Glutamatergic neuron (in vitro differentiated cells): ENCODE measurements at regions not wholly inside any gene's neighbourhood (a gene's known extent, or its start where the extent isn't known, plus 50 kb on each side); places are given as distances from the start of the nearest gene placed in this dataset.

Experiments used
- DNase-seq: peaks from one replicate; pipeline ENCODE4 v3.0.0; 2022
- H3K27ac Mint-ChIP-seq: one replicate; pipeline ENCODE4 v1.8.0; 2020; ENCODE audit warnings: mild to moderate bottlenecking, mixed read lengths, inconsistent platforms; ENCODE audit not compliant: unreplicated experiment
- H3K27me3 Mint-ChIP-seq: one replicate; pipeline ENCODE4 v1.8.0; 2020; ENCODE audit warnings: mild to moderate bottlenecking, moderate library complexity, mixed read lengths, inconsistent platforms; ENCODE audit not compliant: unreplicated experiment
- H3K36me3 Mint-ChIP-seq: one replicate; pipeline ENCODE4 v1.8.0; 2020; ENCODE audit warnings: mild to moderate bottlenecking, mixed read lengths, inconsistent platforms; ENCODE audit not compliant: unreplicated experiment
- H3K4me1 Mint-ChIP-seq: one replicate; pipeline ENCODE4 v1.8.0; 2020; ENCODE audit warnings: mild to moderate bottlenecking, low read depth, mixed read lengths, inconsistent platforms; ENCODE audit not compliant: unreplicated experiment
- H3K4me3 Mint-ChIP-seq: one replicate; pipeline ENCODE4 v1.8.0; 2020; ENCODE audit warnings: mild to moderate bottlenecking, mixed read lengths, inconsistent platforms; ENCODE audit not compliant: unreplicated experiment
- H3K9me3 Mint-ChIP-seq: one replicate; pipeline ENCODE4 v1.8.0; 2020; ENCODE audit warnings: mild to moderate bottlenecking, moderate library complexity, mixed read lengths, inconsistent platforms; ENCODE audit not compliant: unreplicated experiment
- TF ChIP-seq, protein P1 (sequence below): fragments of 200-600 bp; sonication (generic); IDR thresholded peaks from one replicate; pipeline ENCODE4 v1.5.0; 2021; ENCODE audit not compliant: partially characterized antibody, unreplicated experiment

- Mint-ChIP-seq H3K4me1 (no peaks in the 10 kb centered on the region), H3K36me3 (no peaks in the 10 kb centered on the region), H3K27ac (no peak overlapping the region), H3K27me3 (no peaks in the 10 kb centered on the region), H3K9me3 (no peaks in the 10 kb centered on the region), H3K4me3 (no peak overlapping the region)
- TF ChIP-seq, protein P1, sequence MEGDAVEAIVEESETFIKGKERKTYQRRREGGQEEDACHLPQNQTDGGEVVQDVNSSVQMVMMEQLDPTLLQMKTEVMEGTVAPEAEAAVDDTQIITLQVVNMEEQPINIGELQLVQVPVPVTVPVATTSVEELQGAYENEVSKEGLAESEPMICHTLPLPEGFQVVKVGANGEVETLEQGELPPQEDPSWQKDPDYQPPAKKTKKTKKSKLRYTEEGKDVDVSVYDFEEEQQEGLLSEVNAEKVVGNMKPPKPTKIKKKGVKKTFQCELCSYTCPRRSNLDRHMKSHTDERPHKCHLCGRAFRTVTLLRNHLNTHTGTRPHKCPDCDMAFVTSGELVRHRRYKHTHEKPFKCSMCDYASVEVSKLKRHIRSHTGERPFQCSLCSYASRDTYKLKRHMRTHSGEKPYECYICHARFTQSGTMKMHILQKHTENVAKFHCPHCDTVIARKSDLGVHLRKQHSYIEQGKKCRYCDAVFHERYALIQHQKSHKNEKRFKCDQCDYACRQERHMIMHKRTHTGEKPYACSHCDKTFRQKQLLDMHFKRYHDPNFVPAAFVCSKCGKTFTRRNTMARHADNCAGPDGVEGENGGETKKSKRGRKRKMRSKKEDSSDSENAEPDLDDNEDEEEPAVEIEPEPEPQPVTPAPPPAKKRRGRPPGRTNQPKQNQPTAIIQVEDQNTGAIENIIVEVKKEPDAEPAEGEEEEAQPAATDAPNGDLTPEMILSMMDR: no peak
- no peak for DNase-seq
These were observed 190.7 kb downstream of the FAM170A start for GRCh38 chr5:119820016-119820415.

DNA sequence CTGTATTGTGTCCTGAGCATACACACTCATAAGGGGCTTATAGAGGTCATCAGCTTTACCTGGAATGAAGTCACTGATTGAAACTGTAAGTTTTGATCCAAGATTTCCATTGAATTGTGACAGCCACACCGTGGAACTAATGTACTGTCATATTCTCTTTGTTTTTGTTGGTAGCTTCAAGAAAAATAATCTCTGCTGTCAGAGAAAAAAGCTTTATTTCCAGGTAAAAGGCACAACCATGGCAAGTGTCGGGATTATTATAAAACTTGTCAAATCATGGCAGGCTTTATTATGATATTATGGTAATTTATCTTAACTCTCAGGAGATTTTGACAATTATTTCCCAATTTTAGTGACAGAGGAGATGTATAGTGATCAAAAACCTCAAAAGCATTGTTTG is 191.2 kb downstream of the FAM170A start:
- H3K27me3 Mint-ChIP-seq: no peaks in the 10 kb centered on the region
- no peaks in the 10 kb centered on the region for H3K4me1 Mint-ChIP-seq
- H3K4me3 Mint-ChIP-seq: no peak overlapping the region
- no peak overlapping the region for H3K27ac Mint-ChIP-seq
- no peak for DNase-seq
- H3K9me3 Mint-ChIP-seq: no peaks in the 10 kb centered on the region
- TF ChIP-seq, protein P1: no peak
- H3K36me3 Mint-ChIP-seq: no peaks in the 10 kb centered on the region

GRCh38 chr5:119828541-119828940 is 199.2 kb downstream of the FAM170A start:
- H3K4me1 Mint-ChIP-seq: no peaks in the 10 kb centered on the region
- no peak for DNase-seq
- TF ChIP-seq, protein P1: no peak

GRCh38 chr5:119829341-119829740 is 200.0 kb downstream of the FAM170A start:
- DNase-seq: no peak

More at GRCh38 chr5:119828541-119828940, 199.2 kb downstream of the FAM170A start:
- Mint-ChIP-seq H3K4me3 (no peak overlapping the region), H3K27me3 (no peaks in the 10 kb centered on the region), H3K36me3 (no peaks in the 10 kb centered on the region), H3K9me3 (no peaks in the 10 kb centered on the region), H3K27ac (no peak overlapping the region)

GRCh38 chr5:119833176-119833575 is 203.8 kb downstream of the FAM170A start:
- H3K4me3 Mint-ChIP-seq: no peak overlapping the region
- no peak for DNase-seq
- no peak overlapping the region for H3K27ac Mint-ChIP-seq
- H3K27me3 Mint-ChIP-seq: no peaks in the 10 kb centered on the region
- no peaks in the 10 kb centered on the region for H3K9me3 Mint-ChIP-seq
- H3K4me1 Mint-ChIP-seq: peaks cover 2% of the 10 kb centered on the region
- no peaks in the 10 kb centered on the region for H3K36me3 Mint-ChIP-seq
- TF ChIP-seq, protein P1: no peak

More at GRCh38 chr5:119829341-119829740, 200.0 kb downstream of the FAM170A start:
- H3K4me3 Mint-ChIP-seq: no peak overlapping the region
- TF ChIP-seq, protein P1: no peak
- no peaks in the 10 kb centered on the region for H3K36me3 Mint-ChIP-seq
- H3K27me3 Mint-ChIP-seq: no peaks in the 10 kb centered on the region
- no peak overlapping the region for H3K27ac Mint-ChIP-seq
- H3K4me1 Mint-ChIP-seq: no peaks in the 10 kb centered on the region
- no peaks in the 10 kb centered on the region for H3K9me3 Mint-ChIP-seq
